ENCODE measurements at regions not wholly inside any gene's neighbourhood (a gene's known extent, or its start where the extent isn't known, plus 50 kb on each side); places are given as distances from the start of the nearest gene placed in this dataset.

DNA sequence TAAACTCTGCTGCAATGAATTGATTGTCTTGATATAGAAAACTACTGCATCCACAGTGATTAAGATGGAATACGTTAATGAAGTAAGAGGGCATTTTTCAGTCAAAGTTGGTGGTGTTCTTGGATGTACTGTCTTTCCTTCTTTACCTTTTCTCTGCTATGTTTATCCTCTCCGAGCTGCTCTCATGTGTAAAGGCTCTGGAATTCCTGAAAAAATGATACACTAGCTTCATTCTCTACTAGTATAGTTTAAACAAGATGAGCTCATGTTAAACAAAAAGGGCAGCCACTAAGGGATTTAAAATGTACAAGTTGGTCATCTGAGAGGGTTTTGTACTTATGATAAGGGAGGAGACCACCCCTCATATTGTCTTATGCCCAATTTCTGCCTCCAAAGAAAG, 504.6 kb upstream of the NECTIN3 start:
- no peak overlapping the region for H2BK12ac ChIP-seq (ENCODE audit: insufficient read length, low read depth, low read length)
- no peaks in the 10 kb centered on the region for H3K23me2 ChIP-seq (ENCODE audit: insufficient read length, low read depth, low read length, poor library complexity, severe bottlenecking)
- H3K36me3 Mint-ChIP-seq (ENCODE audit: insufficient read depth in 1 of 3, low read depth in 3 of 3): peaks cover 20 to 27% (median 24%) of the 10 kb centered on the region in 3 experiments
- no peak overlapping the region for H2AFZ ChIP-seq (ENCODE audit: low read length)
- no peaks in the 10 kb centered on the region for H3K9me3 ChIP-seq (ENCODE audit: control insufficient read depth, low read depth, low read length)
- no peak overlapping the region for H3K4me2 ChIP-seq (ENCODE audit: insufficient read depth, insufficient read length, low read length)
- no peak overlapping the region for H3K14ac ChIP-seq (ENCODE audit: insufficient read depth, low read length)
- no peak overlapping the region for H2BK120ac ChIP-seq (ENCODE audit: low read depth, low read length, poor library complexity, severe bottlenecking)
- H4K5ac ChIP-seq (ENCODE audit: insufficient read length, low read depth, low read length): no peak overlapping the region
- no peak overlapping the region for H4K8ac ChIP-seq (replicated peaks; ENCODE audit: insufficient read length, low read depth, low read length)
- no peaks in the 10 kb centered on the region for H3K27me3 ChIP-seq (ENCODE audit: insufficient read depth, low read length)
- H3T11ph ChIP-seq (ENCODE audit: low read length): no peak overlapping the region
- H4K91ac ChIP-seq (ENCODE audit: insufficient read length, low read depth, low read length): no peak overlapping the region
- no CpG with 5 or more reads among the region's 2 CpGs for WGBS (ENCODE audit: extremely low coverage, insufficient read length, low lambda C conversion rate)
- no peaks in the 10 kb centered on the region for H3K79me2 ChIP-seq (ENCODE audit: insufficient read depth, low read length)
- no peak for DNase-seq
- H2BK5ac ChIP-seq (ENCODE audit: insufficient read length, low read length): no peak overlapping the region
- H3K4me3 Mint-ChIP-seq: no peak overlapping the region
- no peaks in the 10 kb centered on the region for H3K79me1 ChIP-seq (ENCODE audit: insufficient read depth, low read depth, low read length, poor library complexity, severe bottlenecking)
- peaks cover 13 to 17% of the 10 kb centered on the region in 2 experiments for H3K9me3 Mint-ChIP-seq
- no peak overlapping the region for H2BK20ac ChIP-seq (ENCODE audit: low read depth, low read length, poor library complexity, severe bottlenecking)
- TF ChIP-seq, protein P1, sequence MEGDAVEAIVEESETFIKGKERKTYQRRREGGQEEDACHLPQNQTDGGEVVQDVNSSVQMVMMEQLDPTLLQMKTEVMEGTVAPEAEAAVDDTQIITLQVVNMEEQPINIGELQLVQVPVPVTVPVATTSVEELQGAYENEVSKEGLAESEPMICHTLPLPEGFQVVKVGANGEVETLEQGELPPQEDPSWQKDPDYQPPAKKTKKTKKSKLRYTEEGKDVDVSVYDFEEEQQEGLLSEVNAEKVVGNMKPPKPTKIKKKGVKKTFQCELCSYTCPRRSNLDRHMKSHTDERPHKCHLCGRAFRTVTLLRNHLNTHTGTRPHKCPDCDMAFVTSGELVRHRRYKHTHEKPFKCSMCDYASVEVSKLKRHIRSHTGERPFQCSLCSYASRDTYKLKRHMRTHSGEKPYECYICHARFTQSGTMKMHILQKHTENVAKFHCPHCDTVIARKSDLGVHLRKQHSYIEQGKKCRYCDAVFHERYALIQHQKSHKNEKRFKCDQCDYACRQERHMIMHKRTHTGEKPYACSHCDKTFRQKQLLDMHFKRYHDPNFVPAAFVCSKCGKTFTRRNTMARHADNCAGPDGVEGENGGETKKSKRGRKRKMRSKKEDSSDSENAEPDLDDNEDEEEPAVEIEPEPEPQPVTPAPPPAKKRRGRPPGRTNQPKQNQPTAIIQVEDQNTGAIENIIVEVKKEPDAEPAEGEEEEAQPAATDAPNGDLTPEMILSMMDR (conservative IDR thresholded peaks at IDR 0.05): no peak
- H3K4ac ChIP-seq (ENCODE audit: low read depth, low read length): no peak overlapping the region
- no peaks in the 10 kb centered on the region for H3K27me3 Mint-ChIP-seq (ENCODE audit: low read depth)
- no peak overlapping the region for H3K56ac ChIP-seq (ENCODE audit: insufficient read length, low read depth, low read length)
- no peak overlapping the region for H2AK5ac ChIP-seq (ENCODE audit: insufficient read length, low read length)
- no peak overlapping the region for H3K23ac ChIP-seq (ENCODE audit: insufficient read length, low read depth, low read length)
- H3K4me1 Mint-ChIP-seq: peaks cover 10 to 12% of the 10 kb centered on the region in 2 experiments
- no peaks in the 10 kb centered on the region for H4K20me1 ChIP-seq (ENCODE audit: control insufficient read depth, insufficient read depth, insufficient read length)
- no peaks in the 10 kb centered on the region for H3K4me1 ChIP-seq (ENCODE audit: insufficient read depth, low read length)
- no peak overlapping the region for H3K27ac Mint-ChIP-seq
- H3K9ac ChIP-seq (ENCODE audit: extremely low read depth, insufficient read length, low read length): no peak overlapping the region
- no peak overlapping the region for H3K27ac ChIP-seq (ENCODE audit: insufficient read length, low read depth, low read length)
- H2BK15ac ChIP-seq (ENCODE audit: low read depth, low read length): no peak overlapping the region
- H3K18ac ChIP-seq (ENCODE audit: insufficient read length, low read depth, low read length): no peak overlapping the region

Data from H9 (cell line).